Suprapubic skin (tissue), 3 donors: ENCODE measurements at regions not wholly inside any gene's neighbourhood (a gene's known extent, or its start where the extent isn't known, plus 50 kb on each side); places are given as distances from the start of the nearest gene placed in this dataset.

Experiments used
- EP300 ChIP-seq: sonication (generic); formaldehyde crosslinking; IDR thresholded peaks from one replicate; pipeline ENCODE4 v1.6.1; 2017; ENCODE audit warnings: antibody characterized with exemption
- TF ChIP-seq, protein P1 (sequence below), 2 donors: fragments of 200-600 bp in 1 of 2; fragments of 450-650 bp in 1 of 2; sonication (generic) in 1 of 2; IDR thresholded peaks; one replicate each; pipeline ENCODE4 v1.5.1; 2016 to 2019; ENCODE audit warnings: antibody characterized with exemption in 2 of 2, mild to moderate bottlenecking in 1 of 2, moderate library complexity in 1 of 2

DNA sequence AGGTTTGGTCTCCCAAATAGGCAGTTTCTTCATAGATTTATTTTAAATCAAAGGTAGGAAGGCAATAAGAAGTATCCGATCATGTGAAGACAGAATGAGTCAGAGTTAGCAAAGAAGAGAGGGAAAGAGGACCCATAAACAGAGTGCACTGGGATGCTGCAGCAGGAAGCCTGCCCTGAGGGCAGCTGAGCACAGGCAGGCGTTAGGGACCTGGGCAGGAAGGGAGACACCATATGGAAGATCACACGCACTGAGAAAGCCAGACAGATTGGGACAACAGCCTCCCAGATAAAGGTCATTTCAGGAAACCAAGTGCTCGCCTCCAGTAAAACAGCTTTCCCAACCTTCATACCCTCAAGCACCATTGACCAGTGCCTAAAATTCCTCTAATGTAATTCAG lies 598.0 kb downstream of the EFNB2 start:
- TF ChIP-seq, protein P1, sequence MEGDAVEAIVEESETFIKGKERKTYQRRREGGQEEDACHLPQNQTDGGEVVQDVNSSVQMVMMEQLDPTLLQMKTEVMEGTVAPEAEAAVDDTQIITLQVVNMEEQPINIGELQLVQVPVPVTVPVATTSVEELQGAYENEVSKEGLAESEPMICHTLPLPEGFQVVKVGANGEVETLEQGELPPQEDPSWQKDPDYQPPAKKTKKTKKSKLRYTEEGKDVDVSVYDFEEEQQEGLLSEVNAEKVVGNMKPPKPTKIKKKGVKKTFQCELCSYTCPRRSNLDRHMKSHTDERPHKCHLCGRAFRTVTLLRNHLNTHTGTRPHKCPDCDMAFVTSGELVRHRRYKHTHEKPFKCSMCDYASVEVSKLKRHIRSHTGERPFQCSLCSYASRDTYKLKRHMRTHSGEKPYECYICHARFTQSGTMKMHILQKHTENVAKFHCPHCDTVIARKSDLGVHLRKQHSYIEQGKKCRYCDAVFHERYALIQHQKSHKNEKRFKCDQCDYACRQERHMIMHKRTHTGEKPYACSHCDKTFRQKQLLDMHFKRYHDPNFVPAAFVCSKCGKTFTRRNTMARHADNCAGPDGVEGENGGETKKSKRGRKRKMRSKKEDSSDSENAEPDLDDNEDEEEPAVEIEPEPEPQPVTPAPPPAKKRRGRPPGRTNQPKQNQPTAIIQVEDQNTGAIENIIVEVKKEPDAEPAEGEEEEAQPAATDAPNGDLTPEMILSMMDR (IDR thresholded peaks at IDR 0.05), result no peak
- TF ChIP-seq EP300, result no peak
